ENCODE measurements at regions not wholly inside any gene's neighbourhood (a gene's known extent, or its start where the extent isn't known, plus 50 kb on each side); places are given as distances from the start of the nearest gene placed in this dataset.

GRCh38 chr4:187135878-187136277 is 412.2 kb upstream of the FAT1 start:
- ChIA-PET CTCF (ENCODE audit: low intra/inter-chr PET ratio, low total read pairs) (no interaction called here), POLR2A (no interaction called here)
- Histone ChIP-seq H3K9me3 (ENCODE audit: low read length) (no peaks in the 10 kb centered on the region), H3K79me2 (ENCODE audit: insufficient read depth, low read length) (no peaks in the 10 kb centered on the region), H3K27me3 (ENCODE audit: control insufficient read depth in 1 of 2, insufficient read depth in 2 of 2, low read length in 2 of 2) (no peaks in the 10 kb centered on the region; a peak in 2 of 5 replicates), H3K36me3 (replicated peaks in 1 of 2; ENCODE audit: control insufficient read depth in 1 of 2, insufficient read depth in 2 of 2, low read length in 2 of 2) (no peaks in the 10 kb centered on the region), H3K4me3 (replicated peaks in 1 of 3; ENCODE audit: insufficient read depth in 1 of 3, low read depth in 2 of 3, low read length in 3 of 3) (no peak overlapping the region), H4K20me1 (ENCODE audit: insufficient read depth, low read length) (no peaks in the 10 kb centered on the region), H3K9ac (ENCODE audit: insufficient read depth, low read depth, low read length) (no peak overlapping the region), H3K4me1 (ENCODE audit: insufficient read depth, low read length) (no peaks in the 10 kb centered on the region), H3K4me2 (ENCODE audit: low read depth, low read length) (no peak overlapping the region), H3K27ac (ENCODE audit: extremely low read length, insufficient read depth, low read length) (no peak overlapping the region), H2AFZ (ENCODE audit: low read length) (no peak overlapping the region)
- DNase-seq (ENCODE audit: low spot score), result no peak
- in situ Hi-C loops (cut with HindIII; ENCODE audit: extremely low pct_ligation_motif_present, low pct_unique_long_range_greater_than_20kb) (no loop called here), intact Hi-C loops (cut with micrococcal nuclease; ENCODE audit: unreplicated experiment) (no loop called here)
- BruUV-seq (replicated peaks), result no TSS peak
- no peak for FAIRE-seq
- WGBS (ENCODE audit: low lambda C conversion rate), result 35% methylated on average over 4 of the region's 6 CpGs
- ATAC-seq, result no peak
- no peak for TF ChIP-seq SRF (IDR thresholded peaks at IDR 0.05; ENCODE audit: low read depth, low read length)
- TF ChIP-seq BCL3 (CRISPR knock-in tag; IDR thresholded peaks at IDR 0.05), result no peak
- no peak for TF ChIP-seq ZBTB8A (CRISPR knock-in tag; IDR thresholded peaks at IDR 0.05; ENCODE audit: borderline replicate concordance, low read depth)
- no peak for TF ChIP-seq JARID2 (CRISPR knock-in tag; IDR thresholded peaks at IDR 0.05; ENCODE audit: insufficient replicate concordance)
- no peak for TF ChIP-seq ZNF773 (CRISPR knock-in tag; IDR thresholded peaks at IDR 0.05; ENCODE audit: borderline replicate concordance)
- no peak for TF ChIP-seq CREBL2 (CRISPR knock-in tag; IDR thresholded peaks at IDR 0.05; ENCODE audit: borderline replicate concordance)
- no peak for TF ChIP-seq ZKSCAN8 (CRISPR knock-in tag; IDR thresholded peaks at IDR 0.05; ENCODE audit: borderline replicate concordance)
- TF ChIP-seq PLSCR1 (CRISPR knock-in tag; IDR thresholded peaks at IDR 0.05; ENCODE audit: borderline replicate concordance), result no peak
